Thyroid gland (tissue), 4 donors: ENCODE measurements at regions not wholly inside any gene's neighbourhood (a gene's known extent, or its start where the extent isn't known, plus 50 kb on each side); places are given as distances from the start of the nearest gene placed in this dataset.

Source experiments
- POLR2A ChIP-seq, 2 donors: fragments of 450-650 bp; IDR thresholded peaks; one replicate each; pipeline ENCODE4 v1.6.1; 2017; ENCODE audit warnings: antibody characterized with exemption in 2 of 2, mild to moderate bottlenecking in 2 of 2, moderate library complexity in 1 of 2
- TF ChIP-seq, protein P1 (sequence below), 6 experiments: fragments of 200-600 bp in 3 of 6; fragments of 450-650 bp in 3 of 6; sonication (generic) in 3 of 6; IDR thresholded peaks; one replicate each; pipeline ENCODE4 v1.5.1; 2016 to 2019; ENCODE audit warnings: antibody characterized with exemption in 6 of 6, mild to moderate bottlenecking in 2 of 6, inconsistent platforms in 1 of 6, moderate library complexity in 1 of 6

DNA sequence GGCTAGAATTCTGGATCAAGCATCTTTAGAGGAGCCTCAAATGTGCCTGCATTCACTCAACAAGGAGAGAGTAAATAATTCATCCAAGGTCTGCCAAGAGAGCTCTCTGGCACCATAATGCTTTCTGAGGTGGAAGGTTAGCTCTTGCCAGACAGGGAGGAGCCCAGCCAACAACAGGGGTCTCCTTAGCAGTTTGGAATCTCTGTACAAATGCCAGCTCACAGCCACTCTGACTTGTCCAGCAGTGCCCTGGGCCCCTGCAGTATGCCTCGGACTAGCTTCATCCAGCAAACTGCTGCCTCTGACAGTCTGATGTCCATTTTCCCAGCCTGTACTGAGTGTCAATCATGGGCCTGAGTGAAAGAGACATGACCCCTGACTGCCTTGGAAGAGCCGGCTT is 127.2 kb upstream of the SLC44A1 start:
- TF ChIP-seq, protein P1, sequence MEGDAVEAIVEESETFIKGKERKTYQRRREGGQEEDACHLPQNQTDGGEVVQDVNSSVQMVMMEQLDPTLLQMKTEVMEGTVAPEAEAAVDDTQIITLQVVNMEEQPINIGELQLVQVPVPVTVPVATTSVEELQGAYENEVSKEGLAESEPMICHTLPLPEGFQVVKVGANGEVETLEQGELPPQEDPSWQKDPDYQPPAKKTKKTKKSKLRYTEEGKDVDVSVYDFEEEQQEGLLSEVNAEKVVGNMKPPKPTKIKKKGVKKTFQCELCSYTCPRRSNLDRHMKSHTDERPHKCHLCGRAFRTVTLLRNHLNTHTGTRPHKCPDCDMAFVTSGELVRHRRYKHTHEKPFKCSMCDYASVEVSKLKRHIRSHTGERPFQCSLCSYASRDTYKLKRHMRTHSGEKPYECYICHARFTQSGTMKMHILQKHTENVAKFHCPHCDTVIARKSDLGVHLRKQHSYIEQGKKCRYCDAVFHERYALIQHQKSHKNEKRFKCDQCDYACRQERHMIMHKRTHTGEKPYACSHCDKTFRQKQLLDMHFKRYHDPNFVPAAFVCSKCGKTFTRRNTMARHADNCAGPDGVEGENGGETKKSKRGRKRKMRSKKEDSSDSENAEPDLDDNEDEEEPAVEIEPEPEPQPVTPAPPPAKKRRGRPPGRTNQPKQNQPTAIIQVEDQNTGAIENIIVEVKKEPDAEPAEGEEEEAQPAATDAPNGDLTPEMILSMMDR (IDR thresholded peaks at IDR 0.05) = no peak
- TF ChIP-seq POLR2A (IDR thresholded peaks at IDR 0.05) = no peak
